ENCODE measurements at regions not wholly inside any gene's neighbourhood (a gene's known extent, or its start where the extent isn't known, plus 50 kb on each side); places are given as distances from the start of the nearest gene placed in this dataset.
A peak's percentile ranks its signal among the peaks of the same experiment; 100 is the strongest.

- intact Hi-C loops (cut with micrococcal nuclease): no loop called here
- ATAC-seq: no peak
These were observed 61.0 kb upstream of the MAF start for GRCh38 chr16:79661578-79661977.

GRCh38 chr16:79659344-79659743, 58.8 kb upstream of the MAF start:
- ATAC-seq (no peak), DNase-seq (no peak)
- intact Hi-C loops (cut with micrococcal nuclease): no loop called here

More at GRCh38 chr16:79661578-79661977, 61.0 kb upstream of the MAF start:
- DNase-seq: no peak

- intact Hi-C loops (cut with micrococcal nuclease): no loop called here
- ATAC-seq: no peak
- DNase-seq: no peak
These were observed 57.9 kb upstream of the MAF start for GRCh38 chr16:79658301-79659033.

GRCh38 chr16:79656553-79657115, 56.1 kb upstream of the MAF start:
- intact Hi-C loops (cut with micrococcal nuclease): no loop called here
- ATAC-seq (no peak), DNase-seq (no peak)

GRCh38 chr16:79653373-79653891, 52.9 kb upstream of the MAF start:
- intact Hi-C loops (cut with micrococcal nuclease): no loop called here
- ATAC-seq (peak; percentile 85), DNase-seq (peak; percentile 81)

GRCh38 chr16:79651363-79651762, 50.8 kb upstream of the MAF start:
- DNase-seq (peak; percentile 47), ATAC-seq (peak; percentile 80)
- intact Hi-C loops (cut with micrococcal nuclease): no loop called here

Data from left ventricle myocardium superior (tissue), 1 donor.